ENCODE measurements at regions not wholly inside any gene's neighbourhood (a gene's known extent, or its start where the extent isn't known, plus 50 kb on each side); places are given as distances from the start of the nearest gene placed in this dataset.

GRCh38 chr3:132236701-132237651, 80.2 kb upstream of the ACP3 start:
- DNase-seq (no peak), ATAC-seq (no peak)
- H3K27ac ChIP-seq = no peak overlapping the region
- no peaks in the 10 kb centered on the region for H3K4me1 ChIP-seq
- no peak overlapping the region for H3K4me3 ChIP-seq
- intact Hi-C loops (cut with DNase I; ENCODE audit: low total_unique reads) = no loop called here
- H3K9me3 ChIP-seq = no peaks in the 10 kb centered on the region
- no peaks in the 10 kb centered on the region for H3K36me3 ChIP-seq
- no peaks in the 10 kb centered on the region for H3K27me3 ChIP-seq
- TF ChIP-seq CTCF (IDR thresholded peaks at IDR 0.05 in 4 of 5, conservative IDR thresholded peaks at IDR 0.05 in 1 of 5) (no peak), POLR2A (IDR thresholded peaks at IDR 0.05) (no peak)
- in situ Hi-C loops (cut with MboI; ENCODE audit: low sequenced_read_pairs in 4 of 4) = no loop called here

DNA sequence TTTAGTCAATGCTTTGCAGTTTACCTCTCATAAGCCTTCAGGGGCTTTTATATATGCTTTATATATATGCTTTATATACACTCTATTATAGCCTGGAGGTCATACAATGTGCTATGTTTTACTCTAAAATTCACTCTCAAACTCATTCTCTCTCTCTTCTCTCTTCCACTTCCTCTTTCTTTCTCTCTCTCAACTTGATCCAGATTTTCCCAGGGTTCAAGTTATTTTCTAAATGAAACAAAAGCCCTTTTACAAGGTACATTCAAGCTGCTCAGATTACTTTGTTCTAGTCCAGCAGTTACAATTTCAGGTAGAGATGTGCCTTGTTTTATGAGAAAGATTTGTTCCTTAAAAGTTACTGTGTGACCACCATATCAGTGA, 79.6 kb upstream of the ACP3 start:
- in situ Hi-C loops (cut with MboI; ENCODE audit: low sequenced_read_pairs in 4 of 4) = no loop called here
- H3K27me3 ChIP-seq = no peaks in the 10 kb centered on the region

DNA sequence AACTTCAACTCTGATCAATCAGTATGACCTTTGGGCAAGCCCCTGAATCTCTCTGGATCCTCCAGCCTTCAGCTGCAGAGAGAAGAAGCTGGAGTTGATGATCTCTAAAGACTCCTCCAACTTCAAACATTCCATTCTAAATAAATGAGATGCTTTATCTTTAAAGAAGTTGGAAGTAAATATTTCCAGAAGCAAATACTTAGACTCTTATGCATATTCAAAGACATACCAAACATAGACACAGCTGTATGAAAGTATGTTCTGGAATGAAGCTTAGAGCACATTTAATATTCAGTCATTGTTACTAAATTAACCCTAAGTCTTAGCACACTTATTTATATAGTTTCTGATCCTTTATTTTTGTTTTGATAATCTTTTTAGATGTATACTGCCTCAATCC, 77.6 kb upstream of the ACP3 start:
- H3K4me3 ChIP-seq = no peak overlapping the region
- intact Hi-C loops (cut with DNase I; ENCODE audit: low total_unique reads) (no loop called here), in situ Hi-C loops (cut with MboI; ENCODE audit: low sequenced_read_pairs in 4 of 4) (no loop called here)
- H3K36me3 ChIP-seq = no peaks in the 10 kb centered on the region
- H3K4me1 ChIP-seq = no peaks in the 10 kb centered on the region
- ATAC-seq = no peak
- DNase-seq = no peak
- H3K27me3 ChIP-seq = no peaks in the 10 kb centered on the region
- H3K27ac ChIP-seq = no peak overlapping the region
- no peak for TF ChIP-seq POLR2A (IDR thresholded peaks at IDR 0.05)
- no peak for TF ChIP-seq CTCF (IDR thresholded peaks at IDR 0.05 in 4 of 5, conservative IDR thresholded peaks at IDR 0.05 in 1 of 5)
- no peaks in the 10 kb centered on the region for H3K9me3 ChIP-seq

More for the DNA sequence above, 79.6 kb upstream of the ACP3 start:
- Histone ChIP-seq H3K27ac (no peak overlapping the region), H3K36me3 (no peaks in the 10 kb centered on the region), H3K4me3 (no peak overlapping the region), H3K4me1 (no peaks in the 10 kb centered on the region), H3K9me3 (no peaks in the 10 kb centered on the region)
- intact Hi-C loops (cut with DNase I; ENCODE audit: low total_unique reads) = no loop called here
- ATAC-seq (no peak), DNase-seq (no peak)
- no peak for TF ChIP-seq POLR2A (IDR thresholded peaks at IDR 0.05)

DNA sequence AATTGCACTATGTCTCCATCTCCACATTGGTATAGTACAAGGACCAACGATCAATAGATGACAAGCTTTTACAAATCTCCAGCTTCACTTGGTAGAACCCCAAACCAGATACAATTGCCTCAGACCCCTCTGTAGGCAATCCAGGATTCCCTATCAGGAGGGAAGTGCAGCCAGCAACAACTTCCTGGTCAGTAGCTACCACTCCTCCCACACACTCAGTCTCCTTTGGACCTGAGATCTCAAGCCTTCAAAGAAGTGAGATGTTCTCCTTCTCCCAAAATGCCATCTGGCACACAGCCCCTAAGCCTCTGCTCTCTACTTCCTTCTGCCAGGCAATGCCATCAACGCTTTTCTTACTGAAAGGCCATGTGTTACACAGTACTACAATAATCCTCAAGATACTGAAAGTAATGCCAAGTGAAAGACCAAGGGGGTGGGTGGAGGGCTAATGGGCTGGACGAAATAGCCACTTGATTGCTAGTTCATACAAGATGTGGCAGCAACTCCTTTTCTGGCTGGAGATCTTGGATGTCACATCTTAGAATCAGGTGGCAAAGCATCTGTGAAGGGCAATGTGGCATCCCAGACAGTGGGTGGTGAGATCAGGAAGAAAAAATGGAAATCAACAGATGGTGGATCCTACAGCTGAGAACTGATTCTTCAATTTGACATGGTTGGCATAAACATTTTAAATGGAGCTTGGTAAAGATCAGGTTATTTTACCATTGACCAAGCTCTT, 75.3 kb upstream of the ACP3 start:
- H3K4me1 ChIP-seq = no peaks in the 10 kb centered on the region
- DNase-seq (no peak), ATAC-seq (no peak)
- TF ChIP-seq POLR2A (IDR thresholded peaks at IDR 0.05) (no peak), CTCF (IDR thresholded peaks at IDR 0.05 in 4 of 5, conservative IDR thresholded peaks at IDR 0.05 in 1 of 5) (no peak)
- in situ Hi-C loops (cut with MboI; ENCODE audit: low sequenced_read_pairs in 4 of 4) = no loop called here
- H3K27ac ChIP-seq = no peak overlapping the region
- H3K9me3 ChIP-seq = no peaks in the 10 kb centered on the region
- no peaks in the 10 kb centered on the region for H3K36me3 ChIP-seq
- H3K27me3 ChIP-seq = no peaks in the 10 kb centered on the region
- intact Hi-C loops (cut with DNase I; ENCODE audit: low total_unique reads) = no loop called here
- no peak overlapping the region for H3K4me3 ChIP-seq

DNA sequence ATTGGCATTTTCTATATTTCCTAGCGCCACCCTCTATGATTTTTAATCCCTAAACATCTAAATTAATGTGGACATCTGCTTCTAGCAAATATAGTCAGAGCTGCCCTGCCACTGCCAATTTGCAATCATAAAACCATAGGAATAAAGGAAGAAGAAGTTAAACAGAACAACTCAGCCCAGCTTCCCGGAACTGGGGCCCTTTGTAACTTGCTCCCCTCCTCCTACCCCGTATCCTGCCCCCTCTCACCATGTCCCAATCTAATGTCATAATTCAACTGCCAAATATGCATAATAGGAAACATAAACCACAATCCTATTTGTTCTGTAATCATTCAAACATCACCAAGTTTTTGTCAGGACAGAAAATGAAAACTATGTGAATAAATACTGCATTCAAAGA, 74.4 kb upstream of the ACP3 start:
- Histone ChIP-seq H3K27ac (no peak overlapping the region), H3K4me3 (no peak overlapping the region), H3K9me3 (no peaks in the 10 kb centered on the region), H3K4me1 (no peaks in the 10 kb centered on the region), H3K36me3 (no peaks in the 10 kb centered on the region), H3K27me3 (no peaks in the 10 kb centered on the region)
- intact Hi-C loops (cut with DNase I; ENCODE audit: low total_unique reads) (no loop called here), in situ Hi-C loops (cut with MboI; ENCODE audit: low sequenced_read_pairs in 4 of 4) (no loop called here)
- DNase-seq (no peak), ATAC-seq (no peak)
- no peak for TF ChIP-seq CTCF (IDR thresholded peaks at IDR 0.05 in 4 of 5, conservative IDR thresholded peaks at IDR 0.05 in 1 of 5)
- no peak for TF ChIP-seq POLR2A (IDR thresholded peaks at IDR 0.05)
